Stimulated activated CD4-positive, alpha-beta T cell treated with anti-CD3 and anti-CD28 coated beads, Interleukin-15, amount 100 ng/mL, for 1 hour (primary cell): ENCODE measurements at regions not wholly inside any gene's neighbourhood (a gene's known extent, or its start where the extent isn't known, plus 50 kb on each side); places are given as distances from the start of the nearest gene placed in this dataset.
"Not testable (repeated sequence)": the region's sequence is repeated elsewhere in the genome, so short reads cannot be mapped to it uniquely, and the experiment has no call there.

Experiments
- DNase-seq, 2 donors: peaks; one replicate each; pipeline ENCODE4 v3.0.0-alpha.2; 2020; ENCODE audit warnings: low read depth in 1 of 2, low spot score in 1 of 2

DNA sequence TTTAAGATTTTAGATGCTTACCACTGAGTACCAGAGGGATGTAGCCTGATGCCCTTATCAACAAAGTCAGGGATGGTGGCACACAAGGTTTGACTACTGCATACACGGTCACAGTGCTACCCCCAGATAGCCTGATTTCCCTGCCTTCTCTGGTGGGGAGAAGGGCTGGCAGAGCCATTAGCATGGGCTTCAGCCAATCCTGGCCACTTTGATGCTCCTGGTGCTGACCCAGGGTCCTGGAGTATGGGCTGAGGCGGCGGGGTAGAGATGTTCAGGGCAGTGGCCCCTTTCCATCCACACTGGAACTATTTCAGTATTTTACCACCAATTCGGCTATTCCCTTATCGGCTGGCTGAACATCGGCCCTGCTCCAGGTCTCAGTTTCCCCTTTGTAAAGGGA is 83.2 kb downstream of the POTEB3 start:
- not testable (repeated sequence) for DNase-seq

DNA sequence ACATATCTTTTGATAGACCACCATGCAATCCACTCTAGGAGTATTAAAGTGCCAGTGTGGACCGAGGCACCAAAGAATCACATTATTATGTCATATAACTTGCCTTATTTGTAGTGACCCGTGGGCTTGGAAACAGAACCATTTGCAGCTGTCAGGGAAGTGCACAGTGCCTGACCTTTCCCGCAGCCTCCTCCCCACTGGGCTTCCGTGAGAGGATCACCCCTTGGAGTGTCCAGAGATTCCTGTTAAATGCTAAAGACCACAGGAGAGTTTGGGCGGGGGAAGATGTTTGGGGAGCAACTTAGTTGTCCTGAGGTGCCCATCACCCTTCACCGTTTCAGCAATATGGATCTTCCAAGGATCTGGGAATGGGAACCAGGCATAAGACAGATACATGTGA is 84.4 kb downstream of the POTEB3 start:
- DNase-seq: not testable (repeated sequence)

DNA sequence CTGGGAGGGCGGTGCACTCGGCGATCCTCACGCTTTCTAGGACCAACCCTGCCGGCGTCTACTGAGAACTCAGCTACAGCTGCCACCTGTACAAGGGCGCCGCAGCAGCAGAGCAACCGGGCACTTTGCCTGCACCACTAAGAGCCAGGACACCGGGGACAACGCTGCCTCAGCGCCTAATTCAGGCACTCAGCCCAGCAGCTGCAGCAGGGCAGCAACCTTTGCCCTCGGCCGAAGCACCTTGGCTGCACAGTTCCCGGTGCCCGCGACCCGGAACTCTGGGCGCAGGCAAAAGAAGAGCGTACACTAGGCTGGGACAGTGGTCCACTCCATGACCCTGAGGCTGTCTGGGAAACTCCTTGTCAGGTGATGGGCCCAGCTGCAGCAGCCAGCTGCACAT is 85.7 kb downstream of the POTEB3 start:
- DNase-seq: not testable (repeated sequence)

DNA sequence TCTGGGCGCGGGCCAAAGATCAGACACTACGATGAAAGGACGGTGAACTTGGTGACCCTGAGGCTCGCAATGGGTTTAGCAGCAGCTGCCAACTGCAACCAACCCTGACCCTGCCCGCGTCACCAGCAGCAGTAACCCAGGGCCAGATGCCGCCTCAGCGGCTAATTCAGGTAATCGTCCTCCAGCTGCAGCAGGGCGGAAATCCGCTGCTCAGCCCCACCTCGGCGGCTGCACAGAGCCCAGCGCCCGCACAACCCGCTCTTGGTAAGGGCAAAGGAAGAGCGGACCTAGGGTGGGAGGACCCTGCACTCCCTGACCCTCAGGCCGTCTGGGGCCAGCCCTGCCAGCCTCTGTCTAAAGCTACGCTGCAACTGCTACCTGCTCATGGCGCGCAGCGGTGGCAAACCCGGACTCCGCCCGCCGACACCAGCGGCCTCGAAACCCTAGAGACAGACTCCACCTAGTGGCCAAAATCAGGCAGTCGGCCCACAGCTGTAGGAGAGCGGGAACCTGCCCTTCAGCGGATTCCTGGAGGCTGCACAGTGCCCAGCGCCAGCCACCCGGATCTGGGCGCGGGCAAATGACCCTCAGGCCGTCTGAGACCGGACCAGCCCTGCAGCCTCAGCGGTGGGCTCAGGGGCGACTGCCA is 87.5 kb downstream of the POTEB3 start:
- not testable (repeated sequence) for DNase-seq

DNA sequence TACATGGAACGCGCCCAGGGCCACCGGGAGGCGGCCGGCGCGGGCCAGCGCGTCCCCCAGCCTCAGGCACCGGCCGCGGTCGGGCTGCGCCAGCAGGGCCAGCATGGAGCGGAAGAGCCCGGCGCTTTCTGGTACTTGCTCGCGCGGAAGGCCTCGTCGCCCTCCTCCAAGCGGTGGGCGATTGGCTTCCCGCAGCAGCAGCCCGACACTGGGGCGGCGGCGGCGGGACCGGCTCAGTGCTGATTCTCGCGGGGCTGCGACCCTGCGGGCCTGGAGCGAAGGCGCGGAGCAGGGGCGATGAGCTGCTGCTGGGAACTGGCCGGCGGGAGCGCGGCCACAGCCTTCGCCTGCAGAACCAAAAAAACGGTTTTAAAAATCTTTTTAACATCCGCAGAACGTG is 95.3 kb downstream of the POTEB3 start:
- not testable (repeated sequence) for DNase-seq

DNA sequence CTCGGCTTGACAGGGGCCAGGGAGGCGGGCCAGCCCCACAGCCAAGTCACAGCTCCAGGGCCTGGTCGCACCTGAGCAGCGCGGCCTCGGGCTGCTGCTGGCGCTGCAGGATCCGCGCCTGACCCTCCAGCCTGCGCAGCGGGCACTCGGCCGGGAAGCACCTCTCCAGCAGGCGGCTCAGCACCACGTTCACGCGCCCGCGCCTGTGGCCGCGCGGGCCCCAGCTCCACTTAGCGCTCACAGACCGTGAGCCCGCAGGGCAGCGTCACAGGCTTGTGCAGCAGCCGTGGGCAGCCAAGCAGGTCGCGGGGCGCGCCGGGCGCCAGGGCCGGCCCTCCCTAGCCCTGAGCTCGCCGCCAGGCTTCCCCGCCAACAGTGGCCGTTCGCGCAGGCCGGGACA is 95.8 kb downstream of the POTEB3 start:
- DNase-seq: not testable (repeated sequence)

DNA sequence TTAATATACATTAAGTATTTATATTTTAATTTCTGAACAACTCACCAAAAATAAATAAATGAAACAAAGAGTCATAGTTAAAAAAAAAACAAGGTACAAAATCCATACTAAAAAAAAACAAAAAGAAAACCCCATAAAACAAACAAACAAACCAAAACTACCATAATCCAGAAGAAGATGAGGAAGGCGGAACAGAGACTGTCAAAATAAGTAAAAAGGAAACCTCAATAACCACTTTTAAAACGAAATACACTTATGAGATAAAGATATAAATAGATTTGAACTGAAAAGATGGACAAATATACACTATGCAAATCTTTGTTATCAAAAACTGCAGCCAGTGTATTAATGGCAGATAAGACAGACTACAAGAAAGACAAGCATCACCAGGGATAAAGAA is 103.3 kb downstream of the POTEB3 start:
- DNase-seq: not testable (repeated sequence)

DNA sequence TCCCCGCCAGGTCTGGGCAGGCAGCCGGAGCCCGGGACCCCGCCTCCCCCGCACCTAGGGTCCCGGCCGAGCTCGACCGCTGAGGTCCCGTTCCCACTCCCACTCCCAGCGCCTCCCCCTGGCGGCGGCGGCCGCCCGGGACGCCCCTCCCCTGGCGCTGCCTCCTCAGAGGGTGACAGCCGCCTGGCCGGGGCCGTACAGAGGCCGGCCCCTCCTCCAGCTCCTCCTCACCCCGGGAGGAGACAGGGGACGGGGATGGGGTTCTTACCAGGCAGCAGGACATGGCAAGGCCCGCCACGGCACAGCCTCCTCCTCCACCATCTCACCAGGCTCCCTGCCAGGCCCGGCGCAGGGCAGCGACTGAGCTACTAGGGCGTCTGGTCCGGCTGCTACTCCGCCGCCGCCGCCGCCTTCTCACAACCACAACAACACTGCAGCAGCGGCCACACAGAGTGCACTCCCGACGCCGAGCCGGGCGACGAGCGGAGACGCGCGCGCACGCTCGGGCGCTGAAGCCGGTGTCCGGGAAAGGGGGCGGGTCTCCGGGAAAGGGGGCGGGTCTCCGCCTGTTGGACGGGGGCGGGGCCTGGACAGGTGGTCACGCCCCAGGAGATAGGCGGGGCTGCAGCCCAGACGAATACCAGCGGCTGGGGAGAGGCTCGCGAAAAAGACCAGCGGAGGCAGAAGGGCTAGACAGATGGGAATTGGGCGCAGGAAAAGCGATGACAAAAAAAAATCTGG is 115.4 kb downstream of the POTEB3 start:
- peak in 1 of 2 donors; percentile 31 for DNase-seq

DNA sequence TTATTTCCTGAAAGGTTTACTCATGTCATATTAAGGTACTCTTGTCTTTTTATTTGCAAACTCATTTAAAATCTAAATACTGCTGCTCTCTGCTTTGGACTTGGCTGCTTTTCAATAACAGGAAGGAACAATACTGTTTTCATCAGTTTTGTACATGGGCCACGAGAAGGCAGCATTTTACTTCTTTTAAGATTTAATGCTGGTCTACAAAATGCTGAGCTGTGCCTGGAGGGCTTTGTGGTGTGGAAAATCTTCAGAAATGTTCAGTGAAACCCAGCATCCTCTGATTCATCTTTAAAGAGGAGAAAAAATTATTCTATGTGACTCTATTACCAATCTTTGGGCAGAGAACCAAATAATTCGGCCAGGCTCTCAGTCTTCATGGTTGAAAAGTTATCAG is 155.9 kb downstream of the POTEB3 start:
- DNase-seq: not testable (repeated sequence)

DNA sequence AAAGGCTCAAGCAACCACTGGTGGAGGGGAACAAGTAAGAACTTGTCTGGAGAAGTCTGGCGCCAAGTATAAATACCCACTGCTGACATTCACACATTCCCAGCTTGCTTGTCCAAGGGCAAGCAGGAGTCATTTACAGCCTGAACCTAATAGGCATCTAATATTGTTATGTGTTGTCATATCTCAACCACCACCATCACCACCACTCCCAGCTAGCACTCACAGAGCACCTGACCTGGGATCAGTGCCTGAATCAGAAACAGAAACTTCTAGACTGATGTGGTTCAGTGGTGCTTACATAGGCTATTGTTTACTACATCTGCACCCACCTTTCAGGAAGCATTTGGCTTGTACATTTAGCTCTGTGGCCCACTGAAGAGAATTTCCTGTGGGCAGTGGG is 157.1 kb downstream of the POTEB3 start:
- DNase-seq: not testable (repeated sequence)

DNA sequence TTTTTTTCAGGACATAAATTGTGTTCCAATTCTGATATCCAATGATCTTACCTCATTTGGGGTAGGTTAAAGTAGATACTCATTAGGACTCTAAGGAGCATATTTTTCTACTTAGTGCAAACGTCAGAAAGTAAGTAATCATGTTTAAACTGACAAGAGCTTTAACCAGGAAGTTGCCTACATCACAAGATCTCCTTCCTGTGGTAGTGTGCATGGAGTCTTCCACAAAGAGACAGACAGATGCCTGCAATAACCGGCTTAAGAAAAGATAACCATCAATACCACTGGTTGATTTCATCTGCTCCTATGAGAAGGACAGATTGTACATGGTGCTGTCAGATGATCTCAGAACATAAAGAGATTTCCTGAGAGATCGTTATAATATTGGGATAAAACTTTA is 160.0 kb downstream of the POTEB3 start:
- DNase-seq: not testable (repeated sequence)

DNA sequence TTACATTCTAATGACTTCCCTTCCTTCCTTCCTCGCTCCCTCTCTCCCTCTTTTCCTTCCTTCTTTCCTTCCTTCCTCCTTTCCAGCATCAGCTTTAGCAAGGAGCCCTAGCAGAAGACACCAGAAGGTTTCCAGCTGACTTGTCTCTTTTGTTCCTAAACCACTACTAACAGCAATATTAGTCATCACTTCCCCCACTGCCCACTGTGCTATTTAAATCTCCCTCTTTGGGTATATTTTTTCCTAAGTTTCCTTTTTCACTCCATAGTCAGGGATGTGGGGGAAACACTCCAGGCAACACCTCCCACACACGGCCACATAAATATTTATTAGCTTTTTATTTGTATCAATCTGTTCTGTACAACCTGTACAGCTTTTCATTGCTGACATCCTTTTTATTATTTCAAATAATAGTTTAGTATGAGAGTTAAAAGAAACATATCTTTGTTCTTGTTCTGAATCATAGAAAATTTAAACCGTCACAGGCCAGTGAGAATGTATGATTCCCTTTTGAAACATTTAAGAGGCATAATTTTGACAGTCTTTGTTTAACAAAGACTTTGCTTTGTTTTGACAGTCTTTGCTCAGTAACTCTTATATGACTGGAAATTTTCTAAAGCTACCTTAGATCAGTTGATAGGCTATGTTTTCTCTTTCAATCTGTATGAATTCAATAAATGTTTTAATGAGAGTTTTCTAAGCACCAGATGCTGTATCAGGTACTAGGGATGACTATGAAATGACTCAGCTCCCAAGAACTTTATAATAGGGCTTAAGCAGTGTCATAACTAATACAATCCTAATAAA is 167.9 kb downstream of the POTEB3 start:
- not testable (repeated sequence) for DNase-seq

DNA sequence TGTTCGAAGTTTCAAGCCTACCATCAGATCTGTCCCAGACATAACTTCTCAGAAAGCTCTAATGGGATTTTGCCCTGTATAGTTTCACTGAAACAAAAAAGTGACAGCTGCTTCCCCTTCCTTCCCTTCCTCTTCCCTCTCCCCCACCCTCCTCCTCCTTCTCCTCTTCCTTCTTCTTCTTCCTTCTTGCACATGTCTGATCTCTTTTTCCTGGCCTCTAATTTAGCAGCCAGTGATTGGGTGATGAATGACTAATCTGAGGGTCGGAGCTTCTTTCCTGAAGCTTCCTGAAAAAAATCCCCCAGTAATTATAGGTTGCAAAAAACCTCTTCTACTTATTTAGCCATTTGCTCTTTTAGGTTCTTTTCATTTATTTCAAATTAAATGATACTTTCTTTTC is 168.7 kb downstream of the POTEB3 start:
- DNase-seq: no peak

DNA sequence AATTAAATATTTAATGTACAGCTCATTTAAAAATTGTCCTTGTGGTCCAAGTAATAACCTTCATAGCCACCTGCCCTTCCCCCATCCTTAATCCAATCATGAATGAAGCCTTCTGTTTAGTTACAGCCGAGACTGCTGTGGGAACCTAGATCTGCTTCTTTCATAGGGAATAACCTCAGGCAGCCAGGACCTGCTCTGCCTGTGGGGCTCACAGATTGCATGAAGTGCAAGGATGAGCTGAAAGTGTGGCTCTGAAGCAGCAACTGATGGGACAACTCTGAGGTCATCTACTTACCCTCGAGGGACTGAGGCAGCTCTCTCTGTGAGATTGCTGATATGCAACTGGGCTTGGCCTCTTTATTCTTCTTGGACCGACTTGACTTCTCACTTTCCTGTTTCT is 169.8 kb downstream of the POTEB3 start:
- DNase-seq: no peak

DNA sequence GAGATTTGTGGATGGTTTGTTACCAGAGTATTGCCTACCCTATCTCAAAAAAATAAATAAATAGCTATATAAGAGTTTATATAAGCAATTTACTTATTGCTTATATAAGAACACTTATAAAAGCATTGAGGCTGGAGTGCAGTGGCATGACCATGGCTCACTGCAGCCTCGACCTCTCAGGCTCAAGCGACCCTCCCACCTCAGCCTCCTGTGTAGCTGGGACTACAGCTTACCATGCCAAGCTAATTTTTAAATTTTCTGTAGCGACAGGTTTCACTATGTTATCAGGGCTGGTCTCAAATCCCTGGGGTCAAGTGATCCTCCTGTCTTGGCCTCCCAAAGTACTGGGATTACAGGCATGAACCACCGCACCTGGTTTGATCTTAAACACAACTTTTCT is 170.6 kb downstream of the POTEB3 start:
- DNase-seq: not testable (repeated sequence)

DNA sequence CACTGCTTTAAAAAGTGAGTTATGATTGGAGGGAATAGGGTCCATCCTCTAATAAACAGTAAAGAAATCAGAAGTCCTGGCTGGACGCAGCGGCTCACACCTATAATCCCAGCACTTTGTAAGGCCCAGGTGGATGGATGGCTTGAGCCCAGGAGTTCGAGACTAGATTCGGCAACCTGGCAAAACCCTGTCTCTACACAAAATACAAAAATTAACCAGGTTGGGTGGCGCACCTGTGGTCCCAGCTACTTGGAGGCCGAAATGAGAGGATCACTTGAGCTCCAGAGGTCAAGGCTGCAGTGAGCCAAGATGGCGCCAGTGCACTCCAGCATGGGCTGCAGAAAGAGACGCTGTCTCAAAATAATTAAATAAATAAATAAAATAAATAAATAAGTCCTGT is 171.2 kb downstream of the POTEB3 start:
- DNase-seq: no peak

DNA sequence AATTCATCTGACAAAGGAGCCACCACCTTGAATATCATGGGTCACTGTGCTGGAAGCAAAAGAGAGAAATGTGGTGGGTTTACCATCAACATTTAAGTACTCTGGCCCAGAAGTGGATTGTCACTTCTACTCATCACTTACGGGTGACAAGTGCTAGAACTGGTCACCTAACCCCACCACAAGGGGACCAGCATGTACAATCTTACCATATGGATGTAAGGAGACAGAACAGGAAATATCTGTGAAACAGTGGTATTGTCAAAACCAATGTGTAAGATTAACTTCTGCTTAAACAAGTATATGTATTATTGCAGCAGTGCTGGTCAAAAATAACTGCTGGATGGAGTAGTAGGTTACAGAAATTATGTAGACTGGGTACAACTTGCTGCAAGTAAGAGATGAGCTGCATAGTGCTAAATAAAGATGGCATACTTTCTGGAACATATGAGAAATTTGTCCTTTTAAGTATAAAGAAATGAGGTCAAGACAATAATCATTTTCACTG is 171.8 kb downstream of the POTEB3 start:
- no peak for DNase-seq

DNA sequence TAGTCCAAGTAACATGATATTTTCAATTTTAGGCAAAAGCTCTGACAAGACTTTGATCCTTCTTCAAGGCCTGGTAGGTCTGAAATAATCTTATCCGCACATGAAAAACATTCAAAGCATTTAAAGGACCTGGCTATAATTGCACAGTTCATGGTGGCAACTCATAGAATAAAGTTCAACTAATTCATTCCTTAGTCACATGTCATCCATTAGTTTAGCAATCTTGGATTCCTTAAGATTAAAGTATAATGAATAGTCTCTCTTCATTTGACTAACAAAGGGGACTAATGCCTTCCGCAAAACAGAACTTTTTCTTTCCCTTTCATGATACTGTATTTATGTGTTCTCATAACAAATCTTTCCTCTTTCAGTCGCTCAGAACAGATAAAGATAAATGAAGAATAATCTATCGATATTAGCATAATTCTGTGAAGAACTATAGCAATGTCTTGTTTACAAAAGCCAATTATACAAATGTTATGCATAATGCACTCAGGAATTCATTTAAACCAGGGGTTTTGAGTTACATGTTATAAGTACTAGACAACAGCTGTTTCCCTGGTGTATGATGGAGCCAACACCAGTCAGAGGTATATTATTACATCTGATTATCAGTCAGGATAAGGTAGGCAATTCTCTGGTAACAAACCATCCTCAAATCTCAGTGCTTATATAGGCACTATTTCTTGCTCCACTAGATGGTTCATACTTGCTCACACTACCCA is 172.5 kb downstream of the POTEB3 start:
- no peak for DNase-seq

DNA sequence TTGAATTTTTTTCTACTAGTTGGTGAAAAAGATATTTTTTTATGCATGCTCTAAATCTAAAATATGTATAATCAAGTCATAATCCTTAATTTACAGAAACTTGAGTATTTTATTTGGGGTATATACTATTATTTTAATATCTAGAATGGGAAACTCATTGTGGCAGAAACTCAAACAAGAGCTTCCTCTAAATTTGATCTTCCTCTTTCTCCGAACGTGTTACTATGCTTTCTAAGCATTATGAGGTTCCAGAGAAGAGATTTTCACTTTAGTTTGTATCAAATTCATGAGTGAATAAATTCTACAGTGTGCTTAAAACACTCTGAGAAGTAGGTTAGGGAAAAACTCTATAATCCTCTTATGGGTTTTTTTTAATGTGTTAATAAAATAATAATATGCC is 173.1 kb downstream of the POTEB3 start:
- no peak for DNase-seq

DNA sequence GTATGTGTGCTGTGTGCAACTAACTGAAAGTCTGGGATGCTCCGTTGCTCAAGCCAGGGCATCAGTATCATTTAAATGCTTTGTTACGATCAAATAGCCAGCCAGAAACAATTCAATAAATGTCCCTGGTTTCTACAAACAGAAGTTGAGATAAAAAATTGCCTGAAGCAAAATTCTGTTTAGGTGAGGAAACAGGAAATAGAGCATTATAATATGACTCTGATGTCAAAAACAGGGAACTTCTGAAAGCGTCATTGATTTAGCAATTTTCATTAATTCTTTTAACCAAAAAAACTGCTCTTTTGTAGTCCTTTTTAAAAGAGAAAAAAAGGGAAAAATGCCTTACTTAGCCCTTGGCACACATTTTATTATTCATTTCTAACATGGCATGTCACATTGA is 174.7 kb downstream of the POTEB3 start:
- DNase-seq: not testable (repeated sequence)

DNA sequence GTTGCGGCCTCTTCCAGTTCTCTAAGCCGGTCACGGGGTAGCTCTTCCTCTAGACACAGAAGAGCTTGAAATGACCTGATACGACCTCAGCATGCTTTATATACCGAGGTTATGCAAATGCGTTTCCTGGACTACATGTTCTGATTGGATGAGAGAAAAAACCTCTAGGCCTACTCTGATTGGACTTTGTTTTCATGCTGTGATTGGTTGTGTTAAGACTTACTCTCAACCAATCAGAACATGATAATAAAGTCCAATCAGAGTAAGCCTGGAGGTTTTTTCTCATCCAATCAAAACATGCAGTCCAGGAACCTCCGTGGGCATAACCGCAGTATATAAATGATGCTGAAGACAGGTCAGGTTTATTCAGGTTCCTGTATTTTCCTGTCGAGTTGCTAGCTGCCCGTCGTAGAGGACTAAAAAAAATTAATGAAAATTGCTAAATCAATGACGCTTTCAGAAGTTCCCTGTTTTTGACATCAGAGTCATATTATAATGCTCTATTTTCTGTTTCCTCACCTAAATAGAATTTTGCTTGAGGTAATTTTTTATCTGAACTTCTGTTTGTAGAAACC is 177.4 kb downstream of the POTEB3 start:
- no peak for DNase-seq
